ENCODE measurements at regions not wholly inside any gene's neighbourhood (a gene's known extent, or its start where the extent isn't known, plus 50 kb on each side); places are given as distances from the start of the nearest gene placed in this dataset.

- TF ChIP-seq CTCF (IDR thresholded peaks at IDR 0.05; ENCODE audit: low read length) (no peak), EZH2 (IDR thresholded peaks at IDR 0.05; ENCODE audit: borderline replicate concordance, low read length) (no peak)
Measured at GRCh38 chr13:78370231-78370630, 233.1 kb downstream of the POU4F1 start.

All from OCI-LY1 (cell line).